GM23338 (cell line): ENCODE measurements at regions not wholly inside any gene's neighbourhood (a gene's known extent, or its start where the extent isn't known, plus 50 kb on each side); places are given as distances from the start of the nearest gene placed in this dataset.

Experiments
- CTCF ChIP-seq, 2 experiments: fragments of 200-600 bp in 1 of 2; sonication (generic) in 1 of 2; conservative IDR thresholded peaks; 2 replicates each; pipeline versions ENCODE4 v1.5.1 to v1.6.1; 2016 to 2017; ENCODE audit warnings: antibody characterized with exemption in 2 of 2, low read depth in 2 of 2, mild to moderate bottlenecking in 2 of 2, moderate library complexity in 1 of 2
- ETS1 ChIP-seq: IDR thresholded peaks from 2 replicates; pipeline ENCODE4 v1.6.1; 2016; ENCODE audit warnings: antibody characterized with exemption
- EZH2 ChIP-seq: fragments of 200-600 bp; sonication (generic); IDR thresholded peaks from one replicate; pipeline ENCODE4 v1.8.0; 2017; ENCODE audit warnings: antibody characterized with exemption, mild to moderate bottlenecking, low read depth; ENCODE audit not compliant: unreplicated experiment
- EZH2phosphoT487 ChIP-seq: fragments of 200-600 bp; sonication (generic); IDR thresholded peaks from one replicate; pipeline ENCODE4 v1.8.1; 2018; ENCODE audit warnings: antibody characterized with exemption; ENCODE audit not compliant: unreplicated experiment
- JUNB ChIP-seq: IDR thresholded peaks from one replicate; pipeline ENCODE4 v1.6.1; 2016; ENCODE audit warnings: antibody characterized with exemption; ENCODE audit not compliant: unreplicated experiment
- POLR2AphosphoS5 ChIP-seq: IDR thresholded peaks from 2 replicates; pipeline ENCODE4 v1.6.1; 2016; ENCODE audit warnings: antibody characterized with exemption, low read depth
- STAT1 ChIP-seq: IDR thresholded peaks from one replicate; pipeline ENCODE4 v1.6.1; 2016; ENCODE audit warnings: antibody characterized with exemption; ENCODE audit not compliant: unreplicated experiment

GRCh38 chr2:81576713-81577112 lies 1272.2 kb upstream of the LRRTM1 start:
- TF ChIP-seq CTCF (conservative IDR thresholded peaks at IDR 0.05; ENCODE audit: low read depth in 2 of 2) (no peak), EZH2phosphoT487 (no peak), POLR2AphosphoS5 (no peak), EZH2 (no peak), ETS1 (no peak), JUNB (no peak), STAT1 (no peak)
